ENCODE measurements at regions not wholly inside any gene's neighbourhood (a gene's known extent, or its start where the extent isn't known, plus 50 kb on each side); places are given as distances from the start of the nearest gene placed in this dataset.

DNA sequence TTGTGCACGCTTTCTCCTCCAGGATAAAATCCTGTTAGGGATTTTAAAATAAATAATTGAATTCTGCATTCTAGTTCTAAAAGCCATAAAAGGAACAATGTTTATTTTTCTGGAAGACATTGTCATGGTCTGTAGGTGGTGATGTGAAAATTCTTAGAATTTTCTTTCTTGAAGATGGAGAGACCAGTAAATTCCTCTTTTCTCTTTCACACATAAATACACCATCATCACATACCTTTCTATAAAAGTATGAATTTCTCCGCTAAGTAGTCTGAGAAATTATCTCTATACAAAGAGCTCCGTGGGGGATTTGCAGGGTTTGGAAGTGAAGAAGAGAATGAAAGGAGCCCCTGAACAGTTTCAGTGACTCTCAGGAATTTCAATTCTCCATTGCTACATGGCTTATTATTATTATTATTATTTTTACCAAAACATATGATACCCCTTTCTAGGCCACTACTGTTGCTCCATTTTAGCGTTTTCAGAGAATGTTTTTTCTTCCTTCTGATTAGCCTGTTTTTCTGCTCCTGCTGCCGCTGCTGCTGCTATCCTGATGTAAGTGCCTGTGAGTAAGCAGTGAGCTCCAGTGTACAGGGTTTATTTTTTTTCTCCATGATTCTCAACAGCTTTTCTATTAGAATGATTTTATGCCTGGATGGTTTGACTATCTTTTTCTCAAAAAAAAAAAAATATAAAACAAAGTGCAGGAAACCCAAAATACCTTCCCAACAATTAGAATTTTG lies 145.8 kb downstream of the SAMD5 start:
- no peak overlapping the region for H3K27ac Mint-ChIP-seq
- DNase-seq, result no peak
- no peaks in the 10 kb centered on the region for H3K36me3 Mint-ChIP-seq (ENCODE audit: low read depth)
- peaks cover 2% of the 10 kb centered on the region for H3K27me3 Mint-ChIP-seq
- no peaks in the 10 kb centered on the region for H3K4me1 Mint-ChIP-seq (ENCODE audit: low read depth)
- no peak overlapping the region for H3K4me3 Mint-ChIP-seq
- H3K9me3 Mint-ChIP-seq, result no peaks in the 10 kb centered on the region

GRCh38 chr6:147660334-147661311 lies 152.1 kb downstream of the SAMD5 start:
- Mint-ChIP-seq H3K4me1 (ENCODE audit: low read depth) (no peaks in the 10 kb centered on the region), H3K4me3 (no peak overlapping the region), H3K27ac (no peak overlapping the region), H3K27me3 (no peaks in the 10 kb centered on the region), H3K36me3 (ENCODE audit: low read depth) (no peaks in the 10 kb centered on the region), H3K9me3 (no peaks in the 10 kb centered on the region)
- DNase-seq, result no peak

- no peaks in the 10 kb centered on the region for H3K9me3 Mint-ChIP-seq
- no peak overlapping the region for H3K27ac Mint-ChIP-seq
- no peaks in the 10 kb centered on the region for H3K27me3 Mint-ChIP-seq
- H3K36me3 Mint-ChIP-seq (ENCODE audit: low read depth), result no peaks in the 10 kb centered on the region
- H3K4me3 Mint-ChIP-seq, result no peak overlapping the region
- DNase-seq, result no peak
- H3K4me1 Mint-ChIP-seq (ENCODE audit: low read depth), result no peaks in the 10 kb centered on the region
Measured at GRCh38 chr6:147662646-147663045, 154.2 kb downstream of the SAMD5 start.

GRCh38 chr6:147664092-147664491 lies 155.6 kb downstream of the SAMD5 start:
- H3K27ac Mint-ChIP-seq, result no peak overlapping the region
- H3K4me3 Mint-ChIP-seq, result no peak overlapping the region
- DNase-seq, result no peak
- no peaks in the 10 kb centered on the region for H3K9me3 Mint-ChIP-seq
- H3K36me3 Mint-ChIP-seq (ENCODE audit: low read depth), result no peaks in the 10 kb centered on the region
- no peaks in the 10 kb centered on the region for H3K27me3 Mint-ChIP-seq
- H3K4me1 Mint-ChIP-seq (ENCODE audit: low read depth), result no peaks in the 10 kb centered on the region

DNA sequence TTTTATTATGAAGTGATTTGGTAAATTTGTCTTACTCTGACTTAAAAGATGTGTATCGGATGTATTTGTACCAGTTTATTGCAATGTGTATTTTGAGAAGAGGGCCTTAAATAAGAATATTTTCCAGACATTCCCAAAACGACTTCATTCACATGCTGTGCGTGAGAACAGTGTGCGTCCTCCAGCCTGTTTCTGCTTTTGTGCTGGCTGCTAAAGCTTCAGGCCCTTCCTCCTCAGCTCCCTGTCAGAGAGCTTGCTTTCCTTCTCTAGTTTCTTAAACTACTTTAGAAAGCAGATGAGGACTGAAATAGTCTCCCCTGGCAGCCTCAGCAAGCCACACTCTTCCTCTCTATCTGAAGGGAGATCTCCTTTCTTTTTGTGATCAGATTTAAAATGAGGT lies 157.8 kb downstream of the SAMD5 start:
- Mint-ChIP-seq H3K27me3 (no peaks in the 10 kb centered on the region), H3K36me3 (ENCODE audit: low read depth) (no peaks in the 10 kb centered on the region), H3K9me3 (peaks cover 6% of the 10 kb centered on the region), H3K27ac (no peak overlapping the region), H3K4me3 (no peak overlapping the region), H3K4me1 (ENCODE audit: low read depth) (no peaks in the 10 kb centered on the region)
- DNase-seq, result no peak

- Mint-ChIP-seq H3K36me3 (ENCODE audit: low read depth) (no peaks in the 10 kb centered on the region), H3K4me1 (ENCODE audit: low read depth) (no peaks in the 10 kb centered on the region), H3K27me3 (no peaks in the 10 kb centered on the region), H3K27ac (no peak overlapping the region), H3K9me3 (peaks cover 6% of the 10 kb centered on the region), H3K4me3 (no peak overlapping the region)
- no peak for DNase-seq
Measured at GRCh38 chr6:147667082-147667481, 158.6 kb downstream of the SAMD5 start.

GRCh38 chr6:147674099-147674498 lies 165.6 kb downstream of the SAMD5 start:
- H3K27ac Mint-ChIP-seq, result no peak overlapping the region
- no peak for DNase-seq
- no peaks in the 10 kb centered on the region for H3K27me3 Mint-ChIP-seq
- peaks cover 6% of the 10 kb centered on the region for H3K9me3 Mint-ChIP-seq
- H3K4me3 Mint-ChIP-seq, result no peak overlapping the region
- no peaks in the 10 kb centered on the region for H3K36me3 Mint-ChIP-seq (ENCODE audit: low read depth)
- no peaks in the 10 kb centered on the region for H3K4me1 Mint-ChIP-seq (ENCODE audit: low read depth)

- peaks cover 3% of the 10 kb centered on the region for H3K9me3 Mint-ChIP-seq
- DNase-seq, result no peak
- H3K27ac Mint-ChIP-seq, result no peak overlapping the region
- H3K4me1 Mint-ChIP-seq (ENCODE audit: low read depth), result no peaks in the 10 kb centered on the region
- no peaks in the 10 kb centered on the region for H3K36me3 Mint-ChIP-seq (ENCODE audit: low read depth)
- H3K4me3 Mint-ChIP-seq, result no peak overlapping the region
- H3K27me3 Mint-ChIP-seq, result no peaks in the 10 kb centered on the region
Measured at GRCh38 chr6:147674794-147675193, 166.3 kb downstream of the SAMD5 start.

GRCh38 chr6:147675281-147675680 lies 166.8 kb downstream of the SAMD5 start:
- Mint-ChIP-seq H3K4me3 (no peak overlapping the region), H3K27ac (no peak overlapping the region), H3K27me3 (no peaks in the 10 kb centered on the region), H3K4me1 (ENCODE audit: low read depth) (no peaks in the 10 kb centered on the region), H3K9me3 (no peaks in the 10 kb centered on the region), H3K36me3 (ENCODE audit: low read depth) (no peaks in the 10 kb centered on the region)
- DNase-seq, result no peak

DNA sequence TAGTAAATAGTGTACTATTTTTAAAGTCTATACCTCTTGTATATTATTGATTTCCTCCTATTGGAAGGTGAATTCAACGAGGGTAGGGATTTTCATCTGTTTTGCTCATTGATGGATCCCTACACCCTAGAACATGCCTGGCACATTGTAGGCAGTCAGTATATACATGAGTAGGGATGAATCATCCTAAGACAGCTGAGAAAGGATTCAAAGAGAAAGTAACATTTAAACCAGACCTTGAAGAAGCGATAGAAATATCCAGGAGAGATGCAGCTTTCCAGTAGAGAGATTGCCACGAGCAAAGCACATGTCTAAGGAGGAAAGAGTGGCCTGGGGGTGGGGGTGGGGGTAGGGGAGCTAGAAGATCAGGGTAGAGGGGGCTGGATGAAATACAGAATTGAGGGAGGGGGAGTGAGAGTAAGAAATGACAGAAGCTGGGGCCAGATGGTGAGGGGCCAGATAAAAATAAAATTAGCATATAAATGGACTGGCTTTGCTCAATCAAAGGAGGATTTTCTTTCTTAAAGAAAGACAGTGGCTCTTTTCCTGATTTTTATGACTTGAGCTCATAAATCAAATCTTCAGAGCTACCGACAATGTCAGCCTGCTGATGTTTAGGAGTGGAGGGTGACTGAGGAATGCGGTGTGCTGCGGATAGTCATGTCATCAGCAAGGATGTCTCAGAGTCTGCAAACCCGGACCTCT lies 168.2 kb downstream of the SAMD5 start:
- Mint-ChIP-seq H3K4me1 (ENCODE audit: low read depth) (no peaks in the 10 kb centered on the region), H3K4me3 (no peak overlapping the region), H3K27me3 (no peaks in the 10 kb centered on the region), H3K9me3 (no peaks in the 10 kb centered on the region), H3K36me3 (ENCODE audit: low read depth) (no peaks in the 10 kb centered on the region), H3K27ac (no peak overlapping the region)
- no peak for DNase-seq

GRCh38 chr6:147677647-147678046 lies 169.2 kb downstream of the SAMD5 start:
- DNase-seq, result no peak
- Mint-ChIP-seq H3K4me3 (no peak overlapping the region), H3K36me3 (ENCODE audit: low read depth) (no peaks in the 10 kb centered on the region), H3K27me3 (no peaks in the 10 kb centered on the region), H3K27ac (no peak overlapping the region), H3K9me3 (no peaks in the 10 kb centered on the region), H3K4me1 (ENCODE audit: low read depth) (no peaks in the 10 kb centered on the region)

- H3K27ac Mint-ChIP-seq, result no peak overlapping the region
- H3K27me3 Mint-ChIP-seq, result no peaks in the 10 kb centered on the region
- H3K4me1 Mint-ChIP-seq (ENCODE audit: low read depth), result no peaks in the 10 kb centered on the region
- H3K36me3 Mint-ChIP-seq (ENCODE audit: low read depth), result no peaks in the 10 kb centered on the region
- no peaks in the 10 kb centered on the region for H3K9me3 Mint-ChIP-seq
- H3K4me3 Mint-ChIP-seq, result no peak overlapping the region
- no peak for DNase-seq
Measured at GRCh38 chr6:147678253-147678652, 169.8 kb downstream of the SAMD5 start.

DNA sequence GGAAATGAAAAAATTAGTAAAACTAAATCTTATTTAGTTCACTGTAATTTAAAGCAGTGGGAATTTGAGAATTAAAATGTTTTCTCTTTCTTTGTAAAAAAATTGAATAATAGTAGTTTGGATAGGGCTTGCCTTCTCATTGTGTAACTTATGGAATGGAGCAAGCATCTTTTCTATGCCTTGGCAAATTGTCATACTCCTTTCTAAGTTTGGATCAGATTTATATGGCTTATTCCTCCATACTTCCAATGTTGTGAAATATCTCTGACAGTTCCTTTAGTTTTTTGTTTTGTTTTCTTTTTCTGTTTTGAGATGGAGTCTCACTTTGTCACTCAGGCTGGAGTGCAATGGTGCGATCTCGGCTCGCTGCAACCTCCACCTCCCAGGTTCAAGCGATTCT lies 176.4 kb downstream of the SAMD5 start:
- H3K4me3 Mint-ChIP-seq, result no peak overlapping the region
- H3K27ac Mint-ChIP-seq, result no peak overlapping the region
- no peak for DNase-seq
- no peaks in the 10 kb centered on the region for H3K36me3 Mint-ChIP-seq (ENCODE audit: low read depth)
- no peaks in the 10 kb centered on the region for H3K9me3 Mint-ChIP-seq
- no peaks in the 10 kb centered on the region for H3K27me3 Mint-ChIP-seq
- H3K4me1 Mint-ChIP-seq (ENCODE audit: low read depth), result no peaks in the 10 kb centered on the region

DNA sequence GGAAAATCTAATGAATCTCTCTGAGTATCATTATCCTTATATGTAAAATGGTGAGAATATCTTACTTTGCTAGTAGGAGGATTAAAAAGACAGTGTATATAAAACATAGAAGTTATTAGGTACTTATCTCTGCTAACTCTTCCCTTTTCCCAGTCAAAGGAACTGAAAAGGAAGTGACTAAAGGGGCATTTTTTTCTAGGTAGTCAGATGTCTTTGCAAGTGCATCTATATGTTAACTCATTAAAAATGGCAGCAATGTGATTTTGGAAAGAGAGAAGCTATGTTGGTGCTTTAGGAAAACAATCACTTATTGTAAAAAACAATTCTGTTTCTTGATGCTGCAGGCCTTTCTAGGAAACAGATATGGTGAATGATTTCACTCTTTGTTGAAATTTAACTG lies 180.9 kb downstream of the SAMD5 start:
- Mint-ChIP-seq H3K27ac (no peak overlapping the region), H3K4me1 (ENCODE audit: low read depth) (no peaks in the 10 kb centered on the region), H3K27me3 (no peaks in the 10 kb centered on the region), H3K9me3 (no peaks in the 10 kb centered on the region), H3K36me3 (ENCODE audit: low read depth) (no peaks in the 10 kb centered on the region), H3K4me3 (no peak overlapping the region)
- no peak for DNase-seq
